ENCODE measurements at regions not wholly inside any gene's neighbourhood (a gene's known extent, or its start where the extent isn't known, plus 50 kb on each side); places are given as distances from the start of the nearest gene placed in this dataset.

GRCh38 chr16:79500866-79501265, 99.7 kb downstream of the MAF start:
- Mint-ChIP-seq H3K36me3 (ENCODE audit: low read depth, unreplicated experiment) (no peaks in the 10 kb centered on the region), H3K9me3 (ENCODE audit: unreplicated experiment) (peaks cover 3% of the 10 kb centered on the region), H3K27ac (ENCODE audit: unreplicated experiment) (no peak overlapping the region), H3K4me1 (ENCODE audit: low read depth, unreplicated experiment) (no peaks in the 10 kb centered on the region), H3K4me3 (ENCODE audit: unreplicated experiment) (no peak overlapping the region), H3K27me3 (ENCODE audit: low read depth, unreplicated experiment) (peaks cover 8% of the 10 kb centered on the region)
- Histone ChIP-seq H3K36me3 (ENCODE audit: insufficient read depth, low read length) (no peaks in the 10 kb centered on the region), H3K9me3 (ENCODE audit: insufficient read depth, low read depth, low read length) (peaks cover 4% of the 10 kb centered on the region), H3K4me3 (ENCODE audit: insufficient read depth, low read depth, low read length) (no peak overlapping the region), H3K4me1 (ENCODE audit: insufficient read depth, low read length) (no peaks in the 10 kb centered on the region), H3K4me2 (ENCODE audit: low read length) (no peak overlapping the region), H3K9ac (ENCODE audit: low read length) (no peak overlapping the region), H3K79me2 (ENCODE audit: insufficient read depth, low read length) (no peaks in the 10 kb centered on the region), H3K27ac (ENCODE audit: low read depth, low read length) (no peak overlapping the region), H3K27me3 (ENCODE audit: insufficient read depth, low read length) (no peaks in the 10 kb centered on the region), H4K20me1 (ENCODE audit: insufficient read depth, low read length) (no peaks in the 10 kb centered on the region), H2AFZ (ENCODE audit: low read depth, low read length) (no peak overlapping the region)
- DNase-seq (ENCODE audit: low read depth) (no peak), FAIRE-seq (no peak)
- TF ChIP-seq CTCF (IDR thresholded peaks at IDR 0.05; ENCODE audit: insufficient read depth, low read depth, low read length): no peak
- TF ChIP-seq EZH2 (IDR thresholded peaks at IDR 0.05; ENCODE audit: insufficient read depth, low read length): no peak

- no peak for DNase-seq (ENCODE audit: low read depth)
- Histone ChIP-seq H3K9me3 (ENCODE audit: insufficient read depth, low read depth, low read length) (peaks cover 4% of the 10 kb centered on the region), H3K27ac (ENCODE audit: low read depth, low read length) (no peak overlapping the region), H3K4me1 (ENCODE audit: insufficient read depth, low read length) (no peaks in the 10 kb centered on the region), H3K36me3 (ENCODE audit: insufficient read depth, low read length) (no peaks in the 10 kb centered on the region), H3K4me3 (ENCODE audit: insufficient read depth, low read depth, low read length) (no peak overlapping the region), H3K4me2 (ENCODE audit: low read length) (no peak overlapping the region), H4K20me1 (ENCODE audit: insufficient read depth, low read length) (no peaks in the 10 kb centered on the region), H2AFZ (ENCODE audit: low read depth, low read length) (no peak overlapping the region), H3K27me3 (ENCODE audit: insufficient read depth, low read length) (no peaks in the 10 kb centered on the region), H3K9ac (ENCODE audit: low read length) (no peak overlapping the region), H3K79me2 (ENCODE audit: insufficient read depth, low read length) (no peaks in the 10 kb centered on the region)
- no peaks in the 10 kb centered on the region for H3K4me1 Mint-ChIP-seq (ENCODE audit: low read depth, unreplicated experiment)
- TF ChIP-seq CTCF (IDR thresholded peaks at IDR 0.05; ENCODE audit: insufficient read depth, low read depth, low read length) (no peak), EZH2 (IDR thresholded peaks at IDR 0.05; ENCODE audit: insufficient read depth, low read length) (no peak)
- peaks cover 3% of the 10 kb centered on the region for H3K9me3 Mint-ChIP-seq (ENCODE audit: unreplicated experiment)
- no peak overlapping the region for H3K27ac Mint-ChIP-seq (ENCODE audit: unreplicated experiment)
- peaks cover 6% of the 10 kb centered on the region for H3K27me3 Mint-ChIP-seq (ENCODE audit: low read depth, unreplicated experiment)
- no peaks in the 10 kb centered on the region for H3K36me3 Mint-ChIP-seq (ENCODE audit: low read depth, unreplicated experiment)
- FAIRE-seq: no peak
- no peak overlapping the region for H3K4me3 Mint-ChIP-seq (ENCODE audit: unreplicated experiment)
Observed at GRCh38 chr16:79500286-79500685, 100.3 kb downstream of the MAF start.

- Histone ChIP-seq H3K4me1 (ENCODE audit: insufficient read depth, low read length) (no peaks in the 10 kb centered on the region), H4K20me1 (ENCODE audit: insufficient read depth, low read length) (no peaks in the 10 kb centered on the region), H3K9ac (ENCODE audit: low read length) (no peak overlapping the region), H3K27me3 (ENCODE audit: insufficient read depth, low read length) (no peaks in the 10 kb centered on the region), H3K9me3 (ENCODE audit: insufficient read depth, low read depth, low read length) (peaks cover 8% of the 10 kb centered on the region), H3K36me3 (ENCODE audit: insufficient read depth, low read length) (no peaks in the 10 kb centered on the region), H3K79me2 (ENCODE audit: insufficient read depth, low read length) (no peaks in the 10 kb centered on the region), H2AFZ (ENCODE audit: low read depth, low read length) (no peak overlapping the region), H3K27ac (ENCODE audit: low read depth, low read length) (no peak overlapping the region), H3K4me2 (ENCODE audit: low read length) (no peak overlapping the region), H3K4me3 (ENCODE audit: insufficient read depth, low read depth, low read length) (no peak overlapping the region)
- no peak for FAIRE-seq
- no peak overlapping the region for H3K27ac Mint-ChIP-seq (ENCODE audit: unreplicated experiment)
- H3K4me3 Mint-ChIP-seq (ENCODE audit: unreplicated experiment): no peak overlapping the region
- DNase-seq (ENCODE audit: low read depth): no peak
- TF ChIP-seq EZH2 (IDR thresholded peaks at IDR 0.05; ENCODE audit: insufficient read depth, low read length) (no peak), CTCF (IDR thresholded peaks at IDR 0.05; ENCODE audit: insufficient read depth, low read depth, low read length) (no peak)
- peaks cover 3% of the 10 kb centered on the region for H3K9me3 Mint-ChIP-seq (ENCODE audit: unreplicated experiment)
- H3K4me1 Mint-ChIP-seq (ENCODE audit: low read depth, unreplicated experiment): no peaks in the 10 kb centered on the region
- peaks cover 6% of the 10 kb centered on the region for H3K27me3 Mint-ChIP-seq (ENCODE audit: low read depth, unreplicated experiment)
- H3K36me3 Mint-ChIP-seq (ENCODE audit: low read depth, unreplicated experiment): no peaks in the 10 kb centered on the region
Observed at GRCh38 chr16:79498928-79499327, 101.6 kb downstream of the MAF start.
